Activated T-cell treated with anti-CD3 and anti-CD28 coated beads, Interleukin-2, amount 50 U/mL, for 48 hours (primary cell): ENCODE measurements at regions not wholly inside any gene's neighbourhood (a gene's known extent, or its start where the extent isn't known, plus 50 kb on each side); places are given as distances from the start of the nearest gene placed in this dataset.
"Not testable (repeated sequence)": the region's sequence is repeated elsewhere in the genome, so short reads cannot be mapped to it uniquely, and the experiment has no call there.

ENCODE experiments used
- DNase-seq, 2 experiments: peaks; one replicate each; pipeline ENCODE4 v3.0.0-alpha.2; 2020

DNA sequence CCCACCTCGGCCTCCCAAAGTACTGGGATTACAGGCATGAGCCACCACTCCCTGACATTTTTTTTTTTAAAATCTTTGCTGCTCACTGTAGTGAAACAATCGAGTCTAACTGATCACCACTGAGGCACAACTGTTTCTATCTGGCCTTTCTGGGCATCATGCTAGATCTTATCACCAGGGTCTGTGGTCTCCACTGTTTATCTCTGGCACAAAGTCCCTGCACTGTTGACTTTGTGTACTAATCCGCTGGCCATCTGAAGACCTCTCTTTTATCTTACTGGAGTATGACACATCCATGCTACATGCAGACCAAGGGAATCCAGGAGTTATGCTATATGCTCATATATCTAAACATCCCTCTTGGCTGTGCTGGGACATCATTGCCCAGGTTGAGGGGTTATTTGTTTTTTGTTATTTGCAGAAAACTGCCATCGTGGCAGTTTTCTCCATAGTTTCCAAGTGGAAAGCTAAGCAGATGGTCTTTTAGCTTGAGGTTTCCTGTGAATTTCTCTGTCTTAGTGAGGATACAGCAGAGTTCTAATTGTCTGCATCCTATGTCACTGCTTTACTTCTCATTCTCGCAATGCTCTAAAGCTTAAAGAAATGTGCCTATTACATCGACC, 456.9 kb downstream of the CCER1 start:
- DNase-seq, result no peak

DNA sequence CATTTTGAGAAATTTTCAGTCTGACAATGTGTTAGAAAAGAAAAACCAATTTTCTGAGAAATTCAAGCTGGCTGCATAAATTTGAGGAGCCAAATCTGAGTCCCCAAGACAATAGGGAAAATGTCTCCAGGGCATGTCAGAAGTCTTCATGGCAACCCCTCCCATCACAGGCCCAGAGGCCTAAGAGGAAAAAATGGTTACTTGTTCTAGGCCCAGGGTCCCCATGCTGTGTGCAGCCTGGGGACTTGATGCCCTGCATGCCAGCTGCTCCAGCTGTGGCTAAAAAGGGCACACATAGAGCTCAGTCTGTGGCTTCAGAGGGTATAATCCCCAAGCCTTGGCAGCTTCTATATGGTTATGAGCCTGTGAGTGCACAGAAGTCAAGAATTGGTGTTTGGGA, 464.6 kb downstream of the CCER1 start:
- no peak for DNase-seq

DNA sequence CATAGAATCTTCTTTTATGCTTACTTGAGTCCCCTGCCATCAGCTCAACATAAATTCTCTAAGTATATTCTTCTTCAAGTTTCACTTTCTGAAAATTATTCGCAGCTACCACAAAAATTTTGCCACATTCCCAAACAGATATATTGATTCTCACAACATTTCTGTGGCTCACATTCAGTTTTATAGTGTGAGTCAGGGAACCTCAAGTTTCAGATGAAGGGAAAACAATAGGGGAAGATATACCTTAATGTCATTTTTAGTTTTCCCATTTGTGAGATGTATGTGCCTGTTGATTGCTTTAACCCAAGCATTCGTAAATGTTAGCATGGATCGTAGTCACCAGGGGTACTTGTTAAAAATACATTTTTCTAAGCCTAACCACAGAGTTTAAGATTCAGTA, 465.8 kb downstream of the CCER1 start:
- DNase-seq, result no peak

DNA sequence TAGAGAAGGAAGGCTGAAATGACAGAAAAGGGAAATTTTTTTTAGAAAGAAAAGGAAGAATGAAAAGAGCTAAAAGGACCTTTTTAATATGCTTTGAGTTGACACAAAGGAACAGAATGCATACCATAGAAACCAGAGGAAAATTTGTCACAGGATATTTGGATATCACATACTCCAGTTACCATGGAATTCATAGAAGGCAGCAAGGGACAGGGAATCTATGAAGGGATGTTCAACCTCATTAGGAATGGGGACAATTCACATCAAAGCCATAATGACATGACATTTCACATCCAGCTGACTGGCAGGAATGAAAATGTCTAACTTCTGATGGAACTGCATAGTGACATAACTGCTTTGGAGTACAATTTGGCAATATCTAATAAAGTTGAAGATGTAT, 469.4 kb downstream of the CCER1 start:
- no peak for DNase-seq

DNA sequence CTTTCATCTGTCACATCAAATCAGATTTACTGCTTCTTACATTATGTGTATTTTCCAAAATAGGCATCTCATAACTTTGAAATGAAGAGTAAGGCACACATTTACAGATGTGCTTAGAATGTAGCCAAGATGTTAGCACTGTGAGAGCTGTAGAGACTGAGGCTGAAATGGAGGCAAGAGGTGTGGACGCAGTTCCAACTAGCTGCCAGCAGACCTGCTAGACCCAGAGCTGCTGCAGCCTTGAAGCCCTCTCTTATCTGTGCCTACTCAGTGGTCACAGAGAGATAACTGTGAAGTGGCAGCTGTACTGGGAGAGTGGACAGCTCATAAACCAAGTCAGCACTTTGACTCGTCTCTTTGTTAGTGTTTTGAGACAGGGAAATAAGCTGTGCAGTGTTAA, 470.9 kb downstream of the CCER1 start:
- DNase-seq, result no peak

DNA sequence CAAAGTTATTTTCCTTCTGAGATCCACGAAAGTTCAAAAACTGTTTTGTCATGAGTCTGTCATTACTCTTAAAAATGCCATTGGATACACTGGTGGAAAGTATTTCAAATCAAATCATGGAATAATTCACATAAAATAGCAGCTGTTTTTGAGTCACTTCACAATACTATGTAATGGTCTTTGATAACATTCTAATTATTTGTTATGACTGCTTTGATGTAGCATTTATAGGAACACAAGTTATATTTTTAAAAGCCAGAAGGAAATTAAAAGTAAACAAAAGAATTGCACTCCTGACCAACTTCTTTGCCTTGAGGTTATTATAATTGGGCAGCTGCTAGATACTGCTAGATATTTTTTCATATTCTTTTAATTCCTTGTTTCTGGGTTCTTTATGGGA, 473.2 kb downstream of the CCER1 start:
- no peak for DNase-seq

DNA sequence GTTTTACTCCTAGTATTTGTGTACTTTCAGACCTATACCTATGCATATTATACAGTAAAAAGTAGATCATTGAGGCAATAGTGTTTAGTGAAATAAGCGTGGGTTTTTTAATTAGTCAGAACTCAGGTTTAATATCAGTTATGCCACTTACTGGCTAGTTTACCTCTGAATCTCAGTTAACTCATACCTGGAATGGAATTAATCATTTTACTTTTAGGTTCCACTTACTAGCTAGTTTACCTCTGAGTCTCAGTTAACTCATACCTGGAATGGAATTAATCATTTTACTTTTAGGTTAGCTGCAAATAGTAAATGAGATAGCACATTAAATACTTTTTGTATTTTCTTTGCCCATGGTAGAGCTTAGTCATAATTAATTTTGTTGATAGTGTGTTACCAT, 475.7 kb downstream of the CCER1 start:
- no peak for DNase-seq

DNA sequence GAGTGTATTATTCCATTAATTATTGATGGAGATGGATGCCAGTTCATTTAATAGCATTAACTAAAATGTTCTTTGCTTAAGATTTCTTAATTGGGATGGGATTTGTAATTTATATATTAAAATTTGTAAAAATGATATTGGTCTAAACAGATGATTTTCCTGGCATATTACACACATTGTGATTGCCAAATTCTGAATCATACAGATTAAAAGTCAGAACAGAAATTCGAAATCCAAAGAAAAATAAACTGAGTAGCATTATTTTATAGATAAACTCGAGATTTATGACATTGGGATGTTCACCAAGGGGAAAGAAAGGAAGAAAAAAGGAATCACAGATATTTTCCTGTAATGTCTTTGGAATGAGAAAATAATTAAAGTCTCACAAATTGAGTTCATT, 481.1 kb downstream of the CCER1 start:
- no peak for DNase-seq

DNA sequence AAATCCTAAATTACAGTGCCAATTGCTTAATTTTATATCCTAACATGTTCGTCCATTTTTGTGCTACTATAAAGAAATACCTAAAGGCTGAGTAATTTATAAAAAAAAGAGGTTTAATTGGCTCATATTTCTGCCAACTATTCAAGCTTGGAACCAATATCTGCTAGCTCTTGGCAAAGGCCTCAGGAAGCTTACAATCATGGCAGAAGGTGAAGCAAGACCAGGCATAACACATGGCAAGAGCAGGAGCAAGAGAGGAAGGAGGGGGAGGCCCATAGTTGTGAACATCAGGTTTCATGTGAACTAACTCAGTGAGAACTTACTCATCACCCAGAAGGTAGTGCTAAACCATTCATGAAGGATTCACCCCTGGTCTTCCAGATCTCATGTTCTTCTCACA, 494.3 kb downstream of the CCER1 start:
- no peak for DNase-seq

DNA sequence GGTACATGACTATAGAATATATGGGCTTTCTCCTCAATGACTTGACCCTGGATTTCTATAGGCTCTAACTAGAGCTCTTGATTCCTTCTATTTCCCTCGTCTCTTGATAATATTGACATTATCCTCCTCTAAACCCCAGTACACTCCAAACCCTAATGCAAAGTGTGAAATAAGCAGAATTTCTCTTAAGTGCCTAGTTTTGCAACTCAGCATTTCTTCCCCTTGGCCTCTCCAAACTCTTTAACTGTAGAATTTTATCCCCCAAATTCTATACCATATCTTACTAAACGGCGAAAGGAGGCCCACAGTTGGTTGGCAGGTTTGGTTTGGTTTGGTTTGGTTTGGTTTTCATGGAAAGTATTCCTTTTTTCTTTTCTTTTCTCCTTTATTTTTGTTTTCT, 498.7 kb downstream of the CCER1 start:
- DNase-seq, result no peak

DNA sequence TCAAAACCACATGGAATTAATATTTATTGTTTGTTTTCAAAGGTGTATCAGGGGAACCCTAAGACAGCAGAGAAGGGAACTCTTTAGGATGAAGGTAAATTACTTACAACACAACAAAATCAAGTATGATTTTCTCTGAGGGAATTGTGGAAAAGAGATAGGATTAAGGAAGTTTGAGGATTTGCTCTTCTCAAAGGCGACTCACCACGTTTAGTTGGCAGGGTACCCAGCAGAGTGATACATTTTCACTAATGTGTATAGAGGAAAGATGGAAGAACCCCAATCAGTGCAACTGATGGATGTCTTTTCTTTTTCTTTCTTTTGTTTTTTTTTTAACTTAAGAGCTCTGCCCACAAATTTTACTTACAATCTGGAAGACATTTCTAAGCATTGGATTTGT, 499.2 kb downstream of the CCER1 start:
- no peak for DNase-seq

DNA sequence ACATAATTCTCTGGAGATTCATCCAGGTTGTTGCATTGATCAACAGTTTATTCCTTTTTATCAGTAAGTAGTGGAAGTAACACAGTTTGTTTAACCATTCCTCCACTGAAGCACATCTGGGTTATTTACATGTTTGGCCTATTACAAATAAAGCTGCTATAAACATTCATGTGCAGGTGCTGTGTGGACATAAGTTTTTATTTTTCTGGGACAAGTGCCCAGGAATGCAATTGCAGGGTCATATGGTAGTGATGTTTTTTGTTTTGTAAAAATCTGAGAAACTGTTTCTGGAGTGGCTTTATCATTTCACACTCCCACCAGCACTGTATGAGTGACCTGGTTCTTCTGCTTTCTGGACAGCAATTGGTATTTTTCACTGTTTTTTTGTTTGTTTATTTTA, 505.4 kb downstream of the CCER1 start:
- no peak for DNase-seq

DNA sequence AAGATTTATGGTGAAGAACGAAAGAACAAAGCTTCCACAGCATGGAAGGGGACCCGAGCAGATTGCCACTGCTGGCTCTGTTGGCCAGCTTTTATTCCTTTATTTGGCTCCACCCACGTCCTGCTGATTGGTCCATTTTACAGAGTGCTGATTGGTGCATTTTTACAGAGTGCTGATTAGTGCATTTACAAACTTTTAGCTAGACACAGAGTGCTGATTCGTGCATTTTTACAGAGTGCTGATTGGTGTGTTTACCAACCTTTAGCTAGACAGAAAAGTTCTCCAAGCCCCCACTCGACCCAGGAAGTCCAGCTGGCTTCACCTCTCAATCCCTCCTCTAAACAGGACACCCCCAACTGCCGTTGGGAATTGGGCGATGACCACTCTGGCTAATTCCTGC, 511.5 kb downstream of the CCER1 start:
- not testable (repeated sequence) for DNase-seq

DNA sequence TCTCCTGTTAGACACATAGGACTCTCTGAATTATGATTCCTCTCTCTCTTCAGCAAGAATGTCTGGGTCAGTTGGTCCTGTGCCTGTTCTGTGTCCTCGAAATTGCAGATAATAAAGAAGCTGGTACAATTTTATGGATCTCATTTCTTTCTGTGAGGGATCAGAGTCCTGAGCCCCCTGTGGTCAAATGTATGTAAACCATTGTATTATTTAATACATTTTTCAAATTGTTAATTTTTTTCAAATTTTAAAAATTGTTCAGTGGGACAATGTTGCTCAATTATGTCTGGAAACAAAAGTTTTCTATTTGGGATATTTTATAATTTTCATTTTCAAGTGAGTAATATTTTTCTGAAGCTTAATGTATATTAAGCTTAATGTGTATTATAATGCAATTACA, 513.5 kb downstream of the CCER1 start:
- DNase-seq, result no peak

DNA sequence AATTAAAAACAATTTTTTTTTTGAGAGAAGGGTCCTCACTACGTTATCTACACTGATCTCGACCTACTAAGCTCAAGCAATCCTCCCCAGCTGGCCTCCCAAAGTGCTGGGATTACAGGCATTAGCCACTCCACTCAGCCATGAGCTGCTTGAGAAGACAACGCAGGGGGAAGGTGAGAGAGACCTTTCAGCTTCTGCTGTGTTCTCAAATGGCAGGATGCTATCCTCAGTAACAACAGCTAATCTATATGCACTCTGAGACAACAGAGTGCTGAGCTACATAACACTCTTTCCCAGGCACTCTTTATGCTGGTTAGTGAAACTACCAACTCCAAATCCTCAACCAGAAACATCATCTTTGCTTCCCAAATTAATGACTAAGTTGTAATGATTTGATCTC, 526.1 kb downstream of the CCER1 start:
- no peak for DNase-seq

DNA sequence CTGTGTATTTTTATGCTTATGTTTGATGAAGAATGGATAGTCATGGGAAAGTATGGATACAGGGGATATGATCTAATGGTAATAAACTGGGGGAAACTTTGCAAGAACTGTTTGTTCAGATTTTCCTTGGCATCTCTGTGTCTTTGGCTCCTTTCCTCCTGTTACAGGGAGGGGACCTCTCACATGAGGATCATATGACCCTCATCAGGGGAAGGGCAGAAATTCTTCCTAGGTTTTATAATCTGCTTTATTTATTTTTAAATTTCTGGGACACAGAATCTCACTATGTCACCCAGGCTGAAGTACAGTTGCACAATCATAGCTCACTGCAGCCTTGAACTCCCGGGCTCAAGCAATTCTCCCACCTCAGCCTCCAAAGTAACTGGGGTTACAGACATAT, 526.5 kb downstream of the CCER1 start:
- no peak for DNase-seq

DNA sequence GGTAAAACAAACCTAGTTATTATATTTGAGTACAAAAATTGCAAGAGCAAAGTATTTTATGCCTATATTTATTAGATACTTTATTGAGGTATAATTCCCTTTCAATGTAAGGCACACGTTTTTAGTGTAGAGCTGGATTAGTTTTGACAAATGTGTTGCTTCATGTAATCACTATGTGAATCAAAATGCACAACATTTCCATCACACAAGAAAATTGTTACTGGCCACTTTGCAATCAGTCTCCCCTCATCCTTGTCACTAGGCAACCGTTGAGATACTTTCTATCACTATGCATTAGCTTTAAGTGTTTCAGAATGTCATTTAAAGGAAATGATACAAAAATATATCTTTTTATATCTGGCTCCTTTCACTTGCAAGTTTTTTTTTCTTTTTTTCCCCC, 531.0 kb downstream of the CCER1 start:
- no peak for DNase-seq

DNA sequence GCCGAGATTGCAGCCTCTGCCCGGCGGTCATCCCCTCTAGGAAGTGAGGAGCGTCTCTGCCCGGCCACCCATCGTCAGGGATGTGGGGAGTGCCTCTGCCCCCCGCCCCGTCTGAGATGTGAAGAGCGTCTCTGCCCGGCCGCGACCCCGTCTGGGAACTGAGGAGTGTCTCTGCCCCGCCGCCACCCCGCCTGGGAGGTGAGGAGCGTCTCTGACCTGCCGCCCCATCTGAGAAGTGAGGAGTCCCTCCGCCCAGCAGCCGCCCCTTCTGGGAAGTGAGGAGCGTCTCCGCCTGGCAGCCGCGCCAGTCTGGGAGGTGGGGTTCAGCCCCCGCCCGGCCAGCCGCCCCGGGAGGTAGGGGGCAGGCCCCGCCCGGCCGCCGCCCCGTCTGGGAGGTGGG, 544.0 kb downstream of the CCER1 start:
- no peak for DNase-seq

DNA sequence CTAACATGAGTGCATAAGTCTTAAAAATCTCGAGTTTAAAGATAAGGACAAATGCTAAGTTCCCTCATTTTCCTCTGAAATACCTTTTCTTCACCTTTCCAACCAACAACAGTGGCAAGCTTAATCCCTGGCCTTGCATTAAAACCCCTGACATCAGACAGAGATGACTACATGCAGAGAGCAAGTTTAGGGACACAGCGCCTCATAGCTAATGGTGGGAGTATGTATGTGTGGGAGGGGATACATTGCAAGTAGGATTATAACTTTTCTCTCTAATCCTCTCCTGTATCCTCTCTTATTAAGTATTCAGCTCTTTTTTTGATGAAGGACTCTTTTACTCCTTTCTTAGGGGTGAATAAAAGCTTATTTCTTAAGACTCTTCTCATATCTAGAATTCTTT, 547.1 kb downstream of the CCER1 start:
- no peak for DNase-seq

DNA sequence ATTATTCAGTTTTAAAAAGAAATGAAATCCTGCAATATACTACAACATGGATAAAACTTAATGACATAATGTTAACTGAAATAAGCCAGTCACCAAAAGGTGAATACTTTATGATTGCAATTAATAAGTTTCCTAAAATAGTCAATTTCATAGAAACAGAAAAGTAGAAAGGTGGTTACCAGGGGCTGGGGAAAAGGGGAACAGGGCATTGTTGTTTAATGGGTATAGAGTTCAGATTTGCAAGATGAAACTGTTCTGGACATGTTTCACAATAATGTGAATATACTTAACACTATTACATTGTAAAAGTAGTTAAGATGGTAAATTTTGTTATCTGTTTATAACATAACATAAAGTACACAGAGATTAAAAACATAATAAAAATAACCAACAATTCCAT, 550.9 kb downstream of the CCER1 start:
- DNase-seq, result no peak

DNA sequence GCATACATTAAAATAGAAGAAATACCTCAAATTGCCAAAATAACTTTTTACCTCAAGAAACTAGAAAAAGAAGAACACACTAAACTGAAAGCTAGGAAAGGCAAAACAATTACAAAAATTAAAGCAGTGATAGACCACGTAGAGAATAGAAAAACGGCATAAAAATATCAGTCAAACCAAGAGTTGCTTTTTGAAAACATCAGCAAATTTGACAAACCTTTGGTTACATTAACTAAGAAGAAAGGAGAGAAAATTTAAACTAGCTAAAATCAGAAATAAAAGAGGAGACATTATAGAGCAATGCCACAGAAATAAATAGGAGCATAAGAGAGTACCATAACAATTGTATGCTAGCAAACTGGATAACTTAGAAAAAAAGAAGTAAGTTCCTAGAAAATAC, 553.8 kb downstream of the CCER1 start:
- no peak for DNase-seq

DNA sequence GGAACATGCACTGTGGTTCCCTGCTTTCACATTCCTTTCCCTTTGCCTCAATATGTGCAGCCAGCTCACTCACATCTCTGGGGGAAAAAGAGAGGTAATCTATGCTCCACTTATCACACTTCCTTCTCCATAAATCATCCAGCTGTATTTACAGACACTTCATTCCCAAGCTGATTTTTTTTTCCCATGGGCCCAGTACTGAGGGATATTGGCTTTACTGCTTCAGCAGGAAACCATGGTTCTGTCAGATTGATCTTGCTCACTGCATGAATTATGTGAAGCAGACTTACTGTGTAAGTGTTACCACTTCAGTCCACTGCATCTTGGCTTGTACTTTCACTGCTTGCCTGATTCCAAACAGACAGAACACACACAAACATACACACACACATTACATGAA, 555.6 kb downstream of the CCER1 start:
- no peak for DNase-seq

DNA sequence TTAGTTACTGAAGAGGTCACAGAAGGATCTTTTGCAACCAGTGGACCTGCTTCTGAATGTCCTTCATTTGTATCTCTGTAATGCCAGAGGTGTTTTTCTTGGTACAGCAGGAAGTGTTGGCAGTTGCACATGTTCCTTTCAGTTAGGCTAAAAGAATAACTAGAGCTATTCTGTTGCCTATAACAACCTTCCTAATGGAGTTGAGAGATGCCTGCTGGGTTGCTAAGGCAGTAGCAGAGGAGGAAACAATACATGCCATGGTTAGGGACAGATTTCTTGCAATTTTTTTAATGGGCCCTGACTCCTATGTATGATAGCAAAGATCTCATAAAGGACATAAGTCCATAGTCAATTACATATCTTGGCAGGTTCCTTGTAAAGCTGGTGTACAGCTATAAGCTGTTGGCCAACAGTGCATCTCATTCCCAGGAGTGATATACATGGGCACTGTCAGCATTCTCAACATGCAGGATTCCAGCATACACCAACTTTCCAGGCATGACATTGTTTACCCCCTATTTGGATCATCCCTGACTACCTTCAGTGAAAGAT, 556.6 kb downstream of the CCER1 start:
- DNase-seq, result no peak

DNA sequence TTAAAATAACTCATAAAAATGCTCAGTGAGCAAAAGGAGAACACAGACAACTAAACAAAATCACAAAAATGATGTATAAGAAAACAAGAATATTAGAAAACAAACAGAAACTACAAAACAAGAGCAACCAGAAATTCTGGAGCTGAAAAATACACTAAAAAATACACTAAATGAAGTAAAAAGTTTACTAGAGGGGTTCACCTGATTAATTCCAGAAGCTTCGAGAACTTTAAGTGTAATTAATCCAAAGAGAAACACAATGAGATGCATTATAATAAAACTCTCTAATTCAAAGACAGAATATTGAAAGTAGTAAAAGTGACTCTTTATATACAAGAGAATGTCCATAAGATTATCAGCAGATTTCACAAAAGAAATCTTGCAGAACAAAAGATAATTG, 558.4 kb downstream of the CCER1 start:
- no peak for DNase-seq

DNA sequence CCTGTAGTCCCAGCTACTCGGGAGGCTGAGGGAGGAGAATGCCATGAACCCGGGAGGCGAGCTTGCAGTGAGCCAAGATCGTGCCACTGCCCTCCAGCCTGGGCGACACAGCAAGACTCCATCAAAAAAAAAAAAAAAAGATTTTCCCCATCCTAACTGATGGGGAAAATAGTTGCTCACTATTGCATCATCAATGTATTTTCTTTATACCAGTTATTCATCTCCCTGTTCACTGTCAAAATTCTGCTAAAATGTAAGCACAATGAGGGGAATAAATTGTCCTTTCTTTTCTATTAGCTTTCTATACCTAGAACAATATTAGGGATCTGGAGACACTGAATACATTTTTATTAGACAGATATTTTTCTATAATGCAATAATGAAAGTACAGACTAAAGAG, 561.3 kb downstream of the CCER1 start:
- no peak for DNase-seq

DNA sequence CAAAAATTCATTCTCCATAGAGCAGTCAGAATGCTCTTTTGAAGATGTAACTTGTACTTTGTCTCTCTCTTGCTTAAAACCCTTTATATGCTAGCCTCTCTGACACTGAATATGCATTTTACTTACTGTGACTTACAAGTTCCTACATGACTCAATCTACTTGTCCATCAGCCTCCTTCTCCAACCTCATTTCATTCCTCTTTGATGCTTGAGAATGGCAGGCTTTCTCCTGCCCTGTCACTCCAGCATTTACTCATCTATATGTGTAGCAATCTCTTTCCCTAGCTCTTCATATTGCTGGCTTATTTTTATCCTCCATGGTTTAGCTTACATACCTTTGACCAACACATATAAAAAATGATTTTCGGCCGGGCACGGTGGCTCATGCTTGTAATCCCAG, 561.9 kb downstream of the CCER1 start:
- no peak for DNase-seq
